B cell (primary cell): ENCODE measurements at regions not wholly inside any gene's neighbourhood (a gene's known extent, or its start where the extent isn't known, plus 50 kb on each side); places are given as distances from the start of the nearest gene placed in this dataset.

ENCODE experiments used
- ATAC-seq: fragments of 200-7000 bp; cut with Tn5 transposase; one replicate; pipeline ENCODE4 v1.10.0; 2021; ENCODE audit warnings: low read depth, mild to moderate bottlenecking, moderate number of reproducible peaks, moderate library complexity
- CTCF ChIA-PET: fragments of 350-600 bp; sonication (Branson Sonifier 250); formaldehyde crosslinking; loops from one replicate; lab custom pipeline; 2021; ENCODE audit warnings: antibody characterized with exemption, inconsistent platforms; lab: Charles Lee
- POLR2A ChIA-PET: fragments of 350-600 bp; sonication (Branson Sonifier 250); formaldehyde crosslinking; loops from one replicate; lab custom pipeline; 2021; ENCODE audit warnings: antibody characterized with exemption; lab: Charles Lee
- DNase-seq: peaks from one replicate; pipeline ENCODE4 v3.0.0; 2013
- H2AFZ ChIP-seq: 2 replicates; pipeline ENCODE4 v1.6.1; 2012; ENCODE audit warnings: mild to moderate bottlenecking, low read depth, low read length; ENCODE audit not compliant: insufficient read depth, poor library complexity, severe bottlenecking
- H3K27ac ChIP-seq, 2 donors: 1 replicate in 1 of 2; 2 replicates in 1 of 2; pipeline ENCODE4 v1.5.1; 2012 to 2013; ENCODE audit warnings: low read length in 2 of 2, mild to moderate bottlenecking in 2 of 2, moderate library complexity in 1 of 2
- H3K27me3 ChIP-seq, 4 experiments: fragments of 200-600 bp in 1 of 4; sonication (generic) in 1 of 4; replicated peaks in 1 of 4; 1 replicate in 2 of 4; 2 replicates in 2 of 4; pipeline versions ENCODE4 v1.6.1 to v1.7.0; 2013 to 2016; ENCODE audit warnings: low read length in 3 of 4, mild to moderate bottlenecking in 2 of 4, mixed read lengths in 1 of 4, moderate library complexity in 1 of 4; ENCODE audit not compliant: insufficient read depth in 4 of 4, control insufficient read depth in 3 of 4; ENCODE audit errors: control extremely low read depth in 1 of 4
- H3K36me3 ChIP-seq, 2 experiments: replicated peaks in 1 of 2; 1 replicate in 1 of 2; 2 replicates in 1 of 2; pipeline versions ENCODE4 v1.6.1 to v1.7.1; 2013; ENCODE audit warnings: low read length in 1 of 2; ENCODE audit not compliant: insufficient read depth in 2 of 2, control insufficient read depth in 1 of 2; ENCODE audit errors: control extremely low read depth in 1 of 2, extremely low read depth in 1 of 2
- H3K4me1 ChIP-seq, 2 donors: fragments of 200-600 bp in 1 of 2; sonication (generic) in 1 of 2; 1 replicate in 1 of 2; 2 replicates in 1 of 2; pipeline versions ENCODE4 v1.5.1 to v1.6.1; 2013 to 2017; ENCODE audit warnings: low read length in 2 of 2; ENCODE audit not compliant: control insufficient read depth in 2 of 2, insufficient read depth in 2 of 2
- H3K4me2 ChIP-seq: replicated peaks from 2 replicates; pipeline ENCODE3; 2012; ENCODE audit warnings: mild to moderate bottlenecking, low read depth, low read length; ENCODE audit not compliant: poor library complexity, severe bottlenecking
- H3K4me3 ChIP-seq, 5 experiments: fragments of 200-600 bp in 1 of 5; sonication (generic) in 1 of 5; 1 replicate in 3 of 5; 2 replicates in 2 of 5; pipeline versions ENCODE4 v1.5.1 to v1.7.0; 2011 to 2016; ENCODE audit warnings: low read length in 4 of 5, mild to moderate bottlenecking in 4 of 5, low read depth in 2 of 5, control low read depth in 1 of 5, moderate library complexity in 1 of 5; ENCODE audit not compliant: insufficient read depth in 1 of 5; ENCODE audit errors: control extremely low read depth in 1 of 5, extremely low read depth in 1 of 5
- H3K79me2 ChIP-seq: fragments of 200-600 bp; sonication (generic); one replicate; pipeline ENCODE4 v1.6.0; 2016; ENCODE audit warnings: low read length; ENCODE audit not compliant: control insufficient read depth, insufficient read depth
- H3K9ac ChIP-seq: fragments of 200-600 bp; sonication (generic); 2 replicates; pipeline ENCODE4 v1.6.1; 2017; ENCODE audit warnings: mild to moderate bottlenecking, low read length, moderate library complexity
- H3K9me3 ChIP-seq, 3 donors: one replicate each; pipeline versions ENCODE4 v1.6.1 to v1.7.1; 2013; ENCODE audit warnings: low read length in 2 of 3; ENCODE audit not compliant: control insufficient read depth in 2 of 3, insufficient read depth in 1 of 3; ENCODE audit errors: control extremely low read depth in 1 of 3
- H4K20me1 ChIP-seq: 2 replicates; pipeline ENCODE4 v1.6.0; 2012; ENCODE audit warnings: mild to moderate bottlenecking, low read length; ENCODE audit not compliant: insufficient read depth, control insufficient read depth, poor library complexity, severe bottlenecking
- H3K27ac Mint-ChIP-seq: one replicate; pipeline ENCODE4 v1.8.0; 2021; ENCODE audit warnings: mixed read lengths
- H3K27me3 Mint-ChIP-seq: one replicate; pipeline ENCODE4 v1.8.0; 2021; ENCODE audit warnings: mixed read lengths
- H3K4me1 Mint-ChIP-seq: one replicate; pipeline ENCODE4 v1.8.0; 2021; ENCODE audit warnings: mixed read lengths
- H3K4me3 Mint-ChIP-seq: one replicate; pipeline ENCODE4 v1.8.0; 2021; ENCODE audit warnings: mixed read lengths
- H3K9me3 Mint-ChIP-seq: one replicate; pipeline ENCODE4 v1.8.0; 2022; ENCODE audit warnings: mixed read lengths; ENCODE audit not compliant: insufficient read depth
- EZH2 ChIP-seq: IDR thresholded peaks from 2 replicates; pipeline ENCODE4 v1.6.1; 2012; ENCODE audit warnings: borderline replicate concordance, low read depth, mild to moderate bottlenecking, moderate library complexity, low read length; ENCODE audit not compliant: insufficient read depth, poor library complexity, severe bottlenecking
- whole genome bisulfite sequencing: methylation state at CpG from one replicate; pipeline ENCODE4 v1.1.5; 2013; ENCODE audit warnings: missing lambda C conversion rate; ENCODE audit not compliant: insufficient coverage; 5-methylcytosine and 5-hydroxymethylcytosine counted together
- intact Hi-C: fragments of 100-400 bp; cut with micrococcal nuclease; formaldehyde crosslinking; loops from one replicate; pipeline ENCODE4 v1.10.0; 2022
- TF ChIP-seq, protein P1 (sequence below): fragments of 200-600 bp; IDR thresholded peaks from one replicate; pipeline ENCODE4 v1.8.0; 2022; ENCODE audit warnings: antibody characterized with exemption, mild to moderate bottlenecking

DNA sequence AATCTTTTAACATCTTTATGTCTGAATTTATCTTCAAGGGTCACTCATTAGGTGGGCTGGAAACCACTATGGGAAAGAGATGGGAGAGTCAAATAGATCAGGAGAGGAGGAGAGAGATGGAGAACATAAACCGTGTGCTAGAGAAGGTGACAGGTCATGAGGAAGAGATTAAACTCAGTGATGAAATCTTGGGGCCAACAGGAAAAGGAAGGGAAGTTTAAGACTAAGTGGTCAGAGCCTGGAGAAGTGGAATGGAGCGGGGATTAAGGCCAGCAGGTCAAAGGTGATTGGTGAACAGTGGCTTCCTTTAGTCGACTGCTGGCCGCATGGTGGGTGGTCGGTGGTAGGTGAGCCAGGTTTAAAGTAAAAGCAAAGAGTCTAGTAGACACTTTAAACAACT lies 169.3 kb upstream of the IVNS1ABP start:
- TF ChIP-seq, protein P1, sequence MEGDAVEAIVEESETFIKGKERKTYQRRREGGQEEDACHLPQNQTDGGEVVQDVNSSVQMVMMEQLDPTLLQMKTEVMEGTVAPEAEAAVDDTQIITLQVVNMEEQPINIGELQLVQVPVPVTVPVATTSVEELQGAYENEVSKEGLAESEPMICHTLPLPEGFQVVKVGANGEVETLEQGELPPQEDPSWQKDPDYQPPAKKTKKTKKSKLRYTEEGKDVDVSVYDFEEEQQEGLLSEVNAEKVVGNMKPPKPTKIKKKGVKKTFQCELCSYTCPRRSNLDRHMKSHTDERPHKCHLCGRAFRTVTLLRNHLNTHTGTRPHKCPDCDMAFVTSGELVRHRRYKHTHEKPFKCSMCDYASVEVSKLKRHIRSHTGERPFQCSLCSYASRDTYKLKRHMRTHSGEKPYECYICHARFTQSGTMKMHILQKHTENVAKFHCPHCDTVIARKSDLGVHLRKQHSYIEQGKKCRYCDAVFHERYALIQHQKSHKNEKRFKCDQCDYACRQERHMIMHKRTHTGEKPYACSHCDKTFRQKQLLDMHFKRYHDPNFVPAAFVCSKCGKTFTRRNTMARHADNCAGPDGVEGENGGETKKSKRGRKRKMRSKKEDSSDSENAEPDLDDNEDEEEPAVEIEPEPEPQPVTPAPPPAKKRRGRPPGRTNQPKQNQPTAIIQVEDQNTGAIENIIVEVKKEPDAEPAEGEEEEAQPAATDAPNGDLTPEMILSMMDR, result no peak
- TF ChIP-seq EZH2, result no peak
- ATAC-seq (no peak), DNase-seq (no peak)
- Histone ChIP-seq H3K79me2 (no peaks in the 10 kb centered on the region), H3K4me2 (no peak overlapping the region), H3K36me3 (no peaks in the 10 kb centered on the region), H3K9ac (no peak overlapping the region), H3K27ac (no peak overlapping the region), H4K20me1 (no peaks in the 10 kb centered on the region), H3K9me3 (no peaks in the 10 kb centered on the region), H2AFZ (no peak overlapping the region), H3K27me3 (no peaks in the 10 kb centered on the region), H3K4me1 (no peaks in the 10 kb centered on the region), H3K4me3 (no peak overlapping the region)
- Mint-ChIP-seq H3K27ac (no peak overlapping the region), H3K4me3 (no peak overlapping the region), H3K9me3 (no peaks in the 10 kb centered on the region), H3K4me1 (peaks cover 3% of the 10 kb centered on the region), H3K27me3 (no peaks in the 10 kb centered on the region)
- ChIA-PET CTCF (no interaction called here), POLR2A (no interaction called here)
- intact Hi-C loops, result no loop called here
- 91% methylated on average over 3 of the region's 5 CpGs for WGBS

- WGBS, result no CpG with 5 or more reads among the region's 2 CpGs
- no peak overlapping the region for H3K27ac ChIP-seq
- no peak overlapping the region for H3K4me2 ChIP-seq
- intact Hi-C loops, result no loop called here
- no peak overlapping the region for H2AFZ ChIP-seq
- CTCF ChIA-PET, result interaction anchor here (1.9 kb wide), 1 partner anchor 187 kb away, joined by 4 read pairs; no protein-coding TSS in a partner anchor
- H3K9me3 ChIP-seq, result no peaks in the 10 kb centered on the region
- H3K9ac ChIP-seq, result no peak overlapping the region
- no peaks in the 10 kb centered on the region for H3K36me3 ChIP-seq
- H3K4me1 Mint-ChIP-seq, result no peaks in the 10 kb centered on the region
- ATAC-seq, result no peak
- TF ChIP-seq, protein P1, result no peak
- TF ChIP-seq EZH2, result no peak
- H3K27ac Mint-ChIP-seq, result no peak overlapping the region
- H3K27me3 Mint-ChIP-seq, result peaks cover 4% of the 10 kb centered on the region
- H3K4me3 ChIP-seq, result no peak overlapping the region
- POLR2A ChIA-PET, result interaction anchor here (0.6 kb wide), 1 partner anchor 10 kb away, joined by 10 read pairs; no protein-coding TSS in a partner anchor
- no peaks in the 10 kb centered on the region for H3K27me3 ChIP-seq
- H3K4me3 Mint-ChIP-seq, result no peak overlapping the region
- no peaks in the 10 kb centered on the region for H4K20me1 ChIP-seq
- H3K9me3 Mint-ChIP-seq, result no peaks in the 10 kb centered on the region
- H3K79me2 ChIP-seq, result no peaks in the 10 kb centered on the region
- no peaks in the 10 kb centered on the region for H3K4me1 ChIP-seq
- no peak for DNase-seq
Measured at GRCh38 chr1:185483664-185484450, 166.8 kb upstream of the IVNS1ABP start.
